ENCODE measurements at regions not wholly inside any gene's neighbourhood (a gene's known extent, or its start where the extent isn't known, plus 50 kb on each side); places are given as distances from the start of the nearest gene placed in this dataset.

- peak; percentile 73 for DNase-seq
Measured at GRCh38 chr16:86961171-86961601, 356.0 kb downstream of the C16orf95 start.

- no peak for DNase-seq
Measured at GRCh38 chr16:86962259-86962658, 354.9 kb downstream of the C16orf95 start.

GRCh38 chr16:86962913-86963312, 354.3 kb downstream of the C16orf95 start:
- no peak for DNase-seq

- DNase-seq = no peak
Measured at GRCh38 chr16:86963600-86964575, 353.3 kb downstream of the C16orf95 start.

- no peak for DNase-seq
Measured at GRCh38 chr16:86964796-86965241, 352.4 kb downstream of the C16orf95 start.

- no peak for DNase-seq
Measured at GRCh38 chr16:86965331-86965730, 351.9 kb downstream of the C16orf95 start.

GRCh38 chr16:86965840-86966550, 351.2 kb downstream of the C16orf95 start:
- no peak for DNase-seq

- DNase-seq = no peak
Measured at GRCh38 chr16:86966777-86967176, 350.4 kb downstream of the C16orf95 start.

- no peak for DNase-seq
Measured at GRCh38 chr16:86968866-86969265, 348.3 kb downstream of the C16orf95 start.

GRCh38 chr16:86969716-86970115, 347.5 kb downstream of the C16orf95 start:
- no peak for DNase-seq

- DNase-seq = no peak
Measured at GRCh38 chr16:86970279-86970678, 346.9 kb downstream of the C16orf95 start.

GRCh38 chr16:86970726-86971125, 346.5 kb downstream of the C16orf95 start:
- no peak for DNase-seq

- DNase-seq = no peak
Measured at GRCh38 chr16:86971251-86971650, 345.9 kb downstream of the C16orf95 start.

GRCh38 chr16:86974120-86974519, 343.1 kb downstream of the C16orf95 start:
- no peak for DNase-seq

- no peak for DNase-seq
Measured at GRCh38 chr16:86975445-86975844, 341.7 kb downstream of the C16orf95 start.

GRCh38 chr16:86977076-86977676, 340.0 kb downstream of the C16orf95 start:
- DNase-seq = no peak

- no peak for DNase-seq
Measured at GRCh38 chr16:86978445-86979030, 338.7 kb downstream of the C16orf95 start.

- no peak for DNase-seq
Measured at GRCh38 chr16:86979061-86979460, 338.1 kb downstream of the C16orf95 start.

- no peak for DNase-seq
Measured at GRCh38 chr16:86979984-86980553, 337.1 kb downstream of the C16orf95 start.

GRCh38 chr16:86980644-86981043, 336.5 kb downstream of the C16orf95 start:
- no peak for DNase-seq

- no peak for DNase-seq
Measured at GRCh38 chr16:86982347-86982596, 334.9 kb downstream of the C16orf95 start.

- DNase-seq = no peak
Measured at GRCh38 chr16:86982912-86983311, 334.3 kb downstream of the C16orf95 start.
